Activated naive CD8-positive, alpha-beta T cell treated with anti-CD3 and anti-CD28 coated beads for 36 hours (primary cell): ENCODE measurements at regions not wholly inside any gene's neighbourhood (a gene's known extent, or its start where the extent isn't known, plus 50 kb on each side); places are given as distances from the start of the nearest gene placed in this dataset.
"Not testable (repeated sequence)": the region's sequence is repeated elsewhere in the genome, so short reads cannot be mapped to it uniquely, and the experiment has no call there.

Experiments
- DNase-seq: peaks from one replicate; pipeline ENCODE4 v3.0.0; 2021
- H3K27ac Mint-ChIP-seq: one replicate; pipeline ENCODE4 v1.8.0; 2022; ENCODE audit warnings: mild to moderate bottlenecking, moderate library complexity, mixed read lengths
- H3K27me3 Mint-ChIP-seq: one replicate; pipeline ENCODE4 v1.8.0; 2022; ENCODE audit warnings: mild to moderate bottlenecking, mixed read lengths
- H3K36me3 Mint-ChIP-seq: one replicate; pipeline ENCODE4 v1.8.0; 2021; ENCODE audit warnings: mild to moderate bottlenecking, mixed read lengths
- H3K4me1 Mint-ChIP-seq: one replicate; pipeline ENCODE4 v1.8.0; 2021; ENCODE audit warnings: mixed read lengths
- H3K4me3 Mint-ChIP-seq: one replicate; pipeline ENCODE4 v1.8.0; 2022; ENCODE audit warnings: mild to moderate bottlenecking, moderate library complexity, mixed read lengths
- H3K9me3 Mint-ChIP-seq: one replicate; pipeline ENCODE4 v1.8.0; 2022; ENCODE audit warnings: mixed read lengths

- Mint-ChIP-seq H3K4me3 (no peak overlapping the region), H3K4me1 (no peaks in the 10 kb centered on the region), H3K27me3 (peaks cover 5% of the 10 kb centered on the region), H3K27ac (no peak overlapping the region), H3K9me3 (no peaks in the 10 kb centered on the region), H3K36me3 (no peaks in the 10 kb centered on the region)
- DNase-seq = no peak
These were observed 186.3 kb downstream of the MOSPD2 start for GRCh38 chrX:15059474-15059873.

DNA sequence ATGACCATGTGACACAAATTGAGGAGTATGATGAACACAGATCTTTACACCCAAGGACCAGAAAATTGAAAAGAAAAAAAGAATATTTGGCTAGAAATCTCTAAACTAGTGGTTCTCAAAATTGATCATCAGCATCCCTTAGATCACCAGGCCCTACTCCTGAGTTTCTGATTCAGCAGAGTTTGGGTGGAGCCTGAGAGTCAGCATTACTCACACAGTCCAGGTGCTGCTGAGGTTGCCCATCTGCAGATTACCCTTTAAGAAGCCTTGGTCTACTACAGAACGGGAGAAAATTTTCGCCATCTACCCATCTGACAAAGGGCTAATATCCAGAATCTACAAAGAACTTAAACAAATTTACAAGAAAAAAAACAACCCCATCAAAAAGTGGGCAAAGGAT is 182.8 kb downstream of the MOSPD2 start:
- Mint-ChIP-seq H3K27ac (no peak overlapping the region), H3K27me3 (peaks cover 5% of the 10 kb centered on the region), H3K4me3 (no peak overlapping the region), H3K9me3 (no peaks in the 10 kb centered on the region), H3K36me3 (no peaks in the 10 kb centered on the region), H3K4me1 (no peaks in the 10 kb centered on the region)
- DNase-seq = no peak

DNA sequence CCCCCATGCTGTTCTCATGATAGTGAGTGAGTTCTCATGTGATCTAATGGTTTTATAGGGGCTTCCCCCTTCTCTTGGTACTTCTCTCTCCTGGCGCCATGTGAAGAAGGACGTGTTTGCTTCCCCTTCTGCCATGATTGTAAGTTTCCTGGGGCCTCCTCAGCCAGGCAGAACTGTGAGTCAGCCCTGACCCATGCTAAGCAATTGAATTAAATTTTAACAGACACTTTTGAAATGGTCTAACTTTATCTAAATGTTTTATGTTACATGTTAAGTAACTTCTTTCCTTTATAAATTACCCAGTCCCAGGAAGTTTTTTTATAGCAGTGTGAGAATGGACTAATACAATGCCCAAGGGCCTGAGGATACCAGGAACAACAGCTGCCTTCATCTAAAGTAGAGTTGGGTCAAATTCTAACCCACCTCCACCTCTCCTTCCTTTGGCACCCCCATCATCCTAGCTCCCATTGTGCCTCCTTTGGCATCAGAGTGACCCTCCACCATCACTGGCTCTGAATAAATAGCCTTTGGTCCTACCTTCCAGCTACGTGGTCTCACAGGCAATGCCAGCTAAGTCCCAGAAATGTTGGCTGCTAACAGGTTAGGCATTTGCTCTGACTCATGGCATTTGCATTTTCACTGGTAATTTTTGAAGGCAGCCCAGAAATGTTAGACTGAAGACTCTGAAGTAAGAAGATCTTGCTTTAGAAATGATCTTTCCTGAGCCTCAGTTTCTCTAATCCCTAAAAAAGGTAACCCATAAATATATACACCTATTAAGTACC is 182.1 kb downstream of the MOSPD2 start:
- H3K4me3 Mint-ChIP-seq = no peak overlapping the region
- no peaks in the 10 kb centered on the region for H3K4me1 Mint-ChIP-seq
- H3K27ac Mint-ChIP-seq = no peak overlapping the region
- H3K36me3 Mint-ChIP-seq = no peaks in the 10 kb centered on the region
- no peak for DNase-seq
- no peaks in the 10 kb centered on the region for H3K9me3 Mint-ChIP-seq
- H3K27me3 Mint-ChIP-seq = peaks cover 5% of the 10 kb centered on the region

- no peak overlapping the region for H3K4me3 Mint-ChIP-seq
- no peak overlapping the region for H3K27ac Mint-ChIP-seq
- H3K9me3 Mint-ChIP-seq = no peaks in the 10 kb centered on the region
- no peaks in the 10 kb centered on the region for H3K27me3 Mint-ChIP-seq
- no peaks in the 10 kb centered on the region for H3K4me1 Mint-ChIP-seq
- H3K36me3 Mint-ChIP-seq = no peaks in the 10 kb centered on the region
- no peak for DNase-seq
These were observed 177.2 kb downstream of the MOSPD2 start for GRCh38 chrX:15050395-15050794.

DNA sequence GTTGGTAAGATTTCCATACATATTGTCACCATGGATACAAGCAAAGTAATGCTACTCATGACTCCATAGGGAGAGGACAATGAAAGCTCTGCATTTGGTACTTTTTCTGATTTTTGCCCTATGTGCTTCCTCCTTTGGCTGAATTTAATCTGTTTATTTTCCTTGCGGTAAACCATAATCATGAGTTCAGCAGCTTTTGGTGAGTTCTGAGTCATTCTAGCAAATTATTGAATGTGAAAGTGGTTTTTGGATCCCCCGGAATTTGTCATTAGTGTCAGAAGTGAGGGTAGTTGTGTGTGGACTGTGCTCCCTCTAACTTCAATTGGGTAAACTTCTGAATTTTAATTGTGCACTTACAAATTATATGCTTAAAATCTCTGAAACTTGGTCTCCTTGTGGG is 170.3 kb downstream of the MOSPD2 start:
- Mint-ChIP-seq H3K4me1 (no peaks in the 10 kb centered on the region), H3K27me3 (no peaks in the 10 kb centered on the region), H3K4me3 (no peak overlapping the region), H3K27ac (no peak overlapping the region), H3K36me3 (no peaks in the 10 kb centered on the region), H3K9me3 (no peaks in the 10 kb centered on the region)
- no peak for DNase-seq

- Mint-ChIP-seq H3K27me3 (no peaks in the 10 kb centered on the region), H3K9me3 (no peaks in the 10 kb centered on the region), H3K27ac (no peak overlapping the region), H3K4me3 (no peak overlapping the region), H3K36me3 (no peaks in the 10 kb centered on the region), H3K4me1 (peaks cover 4% of the 10 kb centered on the region)
- DNase-seq = no peak
These were observed 160.7 kb downstream of the MOSPD2 start for GRCh38 chrX:15033917-15034316.

GRCh38 chrX:15017491-15017890 is 144.3 kb downstream of the MOSPD2 start:
- Mint-ChIP-seq H3K4me1 (no peaks in the 10 kb centered on the region), H3K36me3 (no peaks in the 10 kb centered on the region)

DNA sequence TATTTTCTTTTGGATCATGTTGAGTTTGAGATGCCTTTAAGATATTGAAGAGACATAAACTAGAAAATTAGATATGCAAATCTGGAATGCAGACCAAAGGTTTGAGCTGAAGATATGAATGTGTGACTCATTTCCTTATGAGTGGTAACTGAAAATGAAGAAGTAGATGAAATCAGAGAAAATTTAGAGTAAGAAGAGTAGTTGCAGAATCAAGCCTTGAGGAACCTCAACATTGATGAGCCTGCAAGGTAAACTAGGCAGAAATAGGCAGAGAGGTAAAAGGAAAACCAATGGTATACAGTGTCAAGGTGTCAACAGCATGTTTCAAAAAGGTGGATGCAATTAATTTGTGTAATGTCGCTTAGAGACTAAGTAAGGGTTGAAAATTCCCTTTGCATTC is 142.8 kb downstream of the MOSPD2 start:
- no peaks in the 10 kb centered on the region for H3K4me1 Mint-ChIP-seq
- DNase-seq = no peak
- no peaks in the 10 kb centered on the region for H3K9me3 Mint-ChIP-seq
- H3K36me3 Mint-ChIP-seq = no peaks in the 10 kb centered on the region
- H3K4me3 Mint-ChIP-seq = no peak overlapping the region
- H3K27ac Mint-ChIP-seq = no peak overlapping the region
- H3K27me3 Mint-ChIP-seq = no peaks in the 10 kb centered on the region

More at GRCh38 chrX:15017491-15017890, 144.3 kb downstream of the MOSPD2 start:
- H3K27ac Mint-ChIP-seq = no peak overlapping the region
- H3K4me3 Mint-ChIP-seq = no peak overlapping the region
- no peaks in the 10 kb centered on the region for H3K9me3 Mint-ChIP-seq
- DNase-seq = no peak
- H3K27me3 Mint-ChIP-seq = no peaks in the 10 kb centered on the region

DNA sequence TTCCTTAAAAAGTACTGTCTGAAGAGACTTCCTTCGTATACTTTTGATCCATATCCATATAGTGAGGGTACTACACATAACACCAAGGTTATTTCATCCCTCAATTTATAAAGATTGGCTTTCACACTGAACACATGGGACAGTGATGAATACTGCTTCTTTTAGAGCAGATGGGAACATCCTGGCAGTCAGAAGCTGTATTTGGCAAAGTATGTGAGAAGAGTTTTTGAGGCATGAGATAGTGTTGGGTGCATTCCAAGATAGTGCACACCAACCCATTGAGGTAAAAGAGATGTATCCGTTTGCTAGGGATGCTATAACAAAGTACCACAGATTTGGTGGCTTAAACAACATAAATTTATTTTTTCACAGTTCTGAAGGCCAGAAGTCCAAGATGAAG is 141.1 kb downstream of the MOSPD2 start:
- H3K4me1 Mint-ChIP-seq = no peaks in the 10 kb centered on the region
- H3K9me3 Mint-ChIP-seq = no peaks in the 10 kb centered on the region
- no peak overlapping the region for H3K27ac Mint-ChIP-seq
- no peaks in the 10 kb centered on the region for H3K27me3 Mint-ChIP-seq
- DNase-seq = no peak
- H3K4me3 Mint-ChIP-seq = no peak overlapping the region
- no peaks in the 10 kb centered on the region for H3K36me3 Mint-ChIP-seq

GRCh38 chrX:15013461-15013860 is 140.2 kb downstream of the MOSPD2 start:
- H3K27me3 Mint-ChIP-seq = no peaks in the 10 kb centered on the region
- H3K36me3 Mint-ChIP-seq = no peaks in the 10 kb centered on the region
- no peaks in the 10 kb centered on the region for H3K4me1 Mint-ChIP-seq
- H3K4me3 Mint-ChIP-seq = no peak overlapping the region
- H3K9me3 Mint-ChIP-seq = no peaks in the 10 kb centered on the region
- no peak overlapping the region for H3K27ac Mint-ChIP-seq
- DNase-seq = no peak

GRCh38 chrX:14997271-14997670 is 124.0 kb downstream of the MOSPD2 start:
- DNase-seq = no peak

GRCh38 chrX:14984425-14984824 is 111.2 kb downstream of the MOSPD2 start:
- H3K9me3 Mint-ChIP-seq, H3K27me3 Mint-ChIP-seq, H3K36me3 Mint-ChIP-seq, H3K4me3 Mint-ChIP-seq, DNase-seq, H3K4me1 Mint-ChIP-seq, H3K27ac Mint-ChIP-seq: not testable (repeated sequence)

More at GRCh38 chrX:14997271-14997670, 124.0 kb downstream of the MOSPD2 start:
- Mint-ChIP-seq H3K4me1 (no peaks in the 10 kb centered on the region), H3K27ac (no peak overlapping the region), H3K36me3 (no peaks in the 10 kb centered on the region), H3K4me3 (no peak overlapping the region), H3K27me3 (peaks cover 7% of the 10 kb centered on the region), H3K9me3 (no peaks in the 10 kb centered on the region)
